ENCODE measurements at regions not wholly inside any gene's neighbourhood (a gene's known extent, or its start where the extent isn't known, plus 50 kb on each side); places are given as distances from the start of the nearest gene placed in this dataset.
"Not testable (repeated sequence)": the region's sequence is repeated elsewhere in the genome, so short reads cannot be mapped to it uniquely, and the experiment has no call there.

- H3K4me3 ChIP-seq (ENCODE audit: low read depth, low read length); DNase-seq (ENCODE audit: low read depth): not testable (repeated sequence)
Observed at GRCh38 chr2:101645886-101646285, 51.6 kb upstream of the MAP4K4 start.

- no peak overlapping the region for H3K4me3 ChIP-seq (ENCODE audit: low read depth, low read length)
- TF ChIP-seq CTCF (IDR thresholded peaks at IDR 0.05; ENCODE audit: low read depth, low read length, missing control alignments), result no peak
- no peak for DNase-seq (ENCODE audit: low read depth)
Observed at GRCh38 chr2:101644842-101645383, 52.6 kb upstream of the MAP4K4 start.

DNA sequence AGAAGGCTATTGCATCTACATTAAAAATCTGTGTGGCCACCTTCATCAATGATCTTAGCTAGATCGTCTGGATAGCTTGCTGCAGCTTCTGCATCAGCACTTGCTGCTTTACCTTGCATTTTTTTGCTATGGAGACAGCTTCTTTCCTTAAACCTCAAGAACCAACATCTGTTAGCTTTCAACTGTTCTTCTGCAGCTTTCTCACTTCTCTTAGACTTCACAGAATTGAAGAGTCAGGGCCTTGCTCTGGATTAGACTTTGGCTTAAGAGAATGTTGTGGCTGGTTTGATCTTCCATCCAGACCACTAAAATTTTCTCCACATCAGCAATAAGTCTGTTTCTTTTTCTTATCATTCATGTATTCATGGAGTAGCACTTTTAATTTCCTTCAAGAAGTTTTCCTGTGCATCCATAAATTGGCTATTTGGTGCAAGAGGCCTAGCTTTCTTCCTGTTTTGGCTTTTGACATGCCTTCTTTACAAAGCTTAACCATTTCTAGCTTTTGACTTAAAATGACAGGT is 54.4 kb upstream of the MAP4K4 start:
- H3K4me3 ChIP-seq (ENCODE audit: low read depth, low read length), result no peak overlapping the region
- no peak for DNase-seq (ENCODE audit: low read depth)
- no peak for TF ChIP-seq CTCF (IDR thresholded peaks at IDR 0.05; ENCODE audit: low read depth, low read length, missing control alignments)

- no peak for DNase-seq (ENCODE audit: low read depth)
- no peak for TF ChIP-seq CTCF (IDR thresholded peaks at IDR 0.05; ENCODE audit: low read depth, low read length, missing control alignments)
- H3K4me3 ChIP-seq (ENCODE audit: low read depth, low read length), result no peak overlapping the region
Observed at GRCh38 chr2:101638817-101639605, 58.5 kb upstream of the MAP4K4 start.

- no peak overlapping the region for H3K4me3 ChIP-seq (ENCODE audit: low read depth, low read length)
- TF ChIP-seq CTCF (IDR thresholded peaks at IDR 0.05; ENCODE audit: low read depth, low read length, missing control alignments), result no peak
- no peak for DNase-seq (ENCODE audit: low read depth)
Observed at GRCh38 chr2:101638181-101638711, 59.3 kb upstream of the MAP4K4 start.

DNA sequence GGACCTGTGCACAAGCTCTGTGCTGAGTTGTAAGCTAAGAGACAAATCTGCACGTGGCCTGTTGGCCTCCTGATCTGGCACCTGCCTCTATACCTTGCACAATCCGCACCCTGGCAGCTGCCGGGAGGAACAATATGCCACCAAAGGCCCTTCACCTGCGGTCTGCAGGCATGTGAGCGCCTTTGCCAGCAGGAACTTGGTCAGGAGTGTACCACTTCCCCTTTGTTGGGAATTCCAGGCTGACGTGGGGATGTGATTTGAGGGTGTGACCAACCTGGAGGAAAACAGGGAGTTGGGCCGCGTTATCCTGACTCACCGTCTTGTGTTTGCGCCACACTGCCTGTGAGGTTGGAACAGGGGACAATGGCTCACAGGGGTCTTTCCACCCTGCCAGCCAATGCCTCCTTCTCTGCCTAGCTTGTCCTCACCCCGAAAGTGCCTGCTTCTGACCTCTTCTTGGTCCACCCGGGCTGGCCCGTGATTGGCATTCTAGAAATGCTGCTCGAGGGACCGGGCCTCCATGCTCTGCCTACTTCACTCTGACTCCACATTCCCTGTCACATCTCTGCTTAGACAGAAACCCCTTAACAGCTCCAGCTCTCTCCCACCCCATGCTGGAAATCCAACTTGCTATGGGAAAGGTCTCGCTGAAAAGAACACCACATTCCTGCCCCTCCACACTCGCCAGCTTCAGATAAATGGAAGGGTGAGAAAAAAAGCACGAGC is 67.1 kb upstream of the MAP4K4 start:
- no peak for DNase-seq (ENCODE audit: low read depth)
- H3K4me3 ChIP-seq (ENCODE audit: low read depth, low read length), result no peak overlapping the region
- no peak for TF ChIP-seq CTCF (IDR thresholded peaks at IDR 0.05; ENCODE audit: low read depth, low read length, missing control alignments)

- no peak overlapping the region for H3K4me3 ChIP-seq (ENCODE audit: low read depth, low read length)
- no peak for TF ChIP-seq CTCF (IDR thresholded peaks at IDR 0.05; ENCODE audit: low read depth, low read length, missing control alignments)
- no peak for DNase-seq (ENCODE audit: low read depth)
Observed at GRCh38 chr2:101628030-101628392, 69.5 kb upstream of the MAP4K4 start.

All from GM12864 (cell line).